HCT116 (cell line): ENCODE measurements at regions not wholly inside any gene's neighbourhood (a gene's known extent, or its start where the extent isn't known, plus 50 kb on each side); places are given as distances from the start of the nearest gene placed in this dataset.

ENCODE experiments used
- ATAC-seq: fragments of 200-7000 bp; cut with Tn5 transposase; 2 replicates; pipeline ENCODE4 v1.9.1; 2020; ENCODE audit warnings: mild to moderate bottlenecking, moderate library complexity
- BruUV-seq: library from RNA; stranded (reverse); fragments of 400-500 nt; replicated peaks from 2 replicates; lab custom pipeline; 2021; lab: Mats Ljungman, UMichigan
- CTCF ChIA-PET: fragments of 300-600 bp; sonication (Branson Sonifier 250); formaldehyde crosslinking; loops from one replicate; lab custom pipeline; 2021; ENCODE audit warnings: antibody characterized with exemption; lab: Charles Lee
- POLR2A ChIA-PET: fragments of 300-600, 350-600 bp; sonication (Branson Sonifier 250); formaldehyde crosslinking; loops from one replicate; lab custom pipeline; 2021; ENCODE audit warnings: antibody characterized with exemption; lab: Charles Lee
- RAD21 ChIA-PET, 2 experiments: fragments of 300-600 bp; sonication (Branson Sonifier 250); formaldehyde crosslinking; loops; one replicate each; lab custom pipeline; 2023; ENCODE audit warnings: low total read pairs in 2 of 2; ENCODE audit not compliant: uncharacterized antibody in 2 of 2, unreplicated experiment in 2 of 2, low non-redundant PET in 1 of 2; lab: Charles Lee
- DNase-seq: peaks from one replicate; pipeline ENCODE4 v3.0.0-alpha.2; 2010; ENCODE audit warnings: low read depth, low spot score
- H2AFZ ChIP-seq: fragments of 200-600 bp; shearing (Covaris generic), sonication (generic); 2 replicates; pipeline ENCODE4 v1.6.1; 2017; ENCODE audit warnings: low read depth, mixed run types, mixed read lengths, antibody characterized with exemption, low read length; ENCODE audit not compliant: poor library complexity, severe bottlenecking
- H3K27ac ChIP-seq: 2 replicates; pipeline ENCODE4 v1.5.1; 2012; ENCODE audit warnings: low read depth, low read length
- H3K27me3 ChIP-seq: fragments of 200-600 bp; sonication (generic); 2 replicates; pipeline ENCODE4 v1.6.1; 2016; ENCODE audit warnings: mixed run types, low read length, mixed read lengths; ENCODE audit not compliant: insufficient read depth
- H3K36me3 ChIP-seq, 2 experiments: fragments of 200-500 bp in 1 of 2; fragments of 200-600 bp in 1 of 2; sonication (Bioruptor generic) in 1 of 2; sonication (generic) in 1 of 2; 2 replicates each; pipeline versions ENCODE4 v1.5.1 to v1.6.1; 2014 to 2016; ENCODE audit warnings: low read length in 2 of 2, inconsistent platforms in 1 of 2, mixed read lengths in 1 of 2, mixed run types in 1 of 2; ENCODE audit not compliant: insufficient read depth in 2 of 2, control insufficient read depth in 1 of 2
- H3K4me1 ChIP-seq, 2 experiments: fragments of 200-600 bp in 1 of 2; sonication (generic) in 1 of 2; 2 replicates each; pipeline versions ENCODE4 v1.5.1 to v1.6.1; 2012 to 2017; ENCODE audit warnings: low read length in 2 of 2, inconsistent platforms in 1 of 2, mild to moderate bottlenecking in 1 of 2, mixed read lengths in 1 of 2, mixed run types in 1 of 2, moderate library complexity in 1 of 2; ENCODE audit not compliant: insufficient read depth in 2 of 2, control insufficient read depth in 1 of 2
- H3K4me2 ChIP-seq: fragments of 200-600 bp; sonication (generic); 2 replicates; pipeline ENCODE4 v1.6.1; 2017; ENCODE audit warnings: mixed run types, low read length, mixed read lengths
- H3K4me3 ChIP-seq, 2 experiments: fragments of 200-600 bp in 1 of 2; sonication (generic) in 1 of 2; replicated peaks in 1 of 2; 2 replicates each; pipeline ENCODE4 v1.5.1; 2011 to 2016; ENCODE audit warnings: low read length in 2 of 2, control low read depth in 1 of 2, low read depth in 1 of 2, mild to moderate bottlenecking in 1 of 2, mixed read lengths in 1 of 2, mixed run types in 1 of 2
- H3K79me2 ChIP-seq: fragments of 200-600 bp; sonication (generic); 2 replicates; pipeline ENCODE4 v1.6.1; 2017; ENCODE audit warnings: mild to moderate bottlenecking, mixed run types, low read length, moderate library complexity, mixed read lengths; ENCODE audit not compliant: insufficient read depth
- H3K9ac ChIP-seq: fragments of 200-600 bp; sonication (generic); 2 replicates; pipeline ENCODE4 v1.6.1; 2016; ENCODE audit warnings: low read length, mixed read lengths
- H3K9me2 ChIP-seq: fragments of 200-600 bp; sonication (generic), shearing (Covaris generic); 2 replicates; pipeline ENCODE4 v1.6.1; 2017; ENCODE audit warnings: mixed run types, mild to moderate bottlenecking, moderate library complexity; ENCODE audit not compliant: insufficient read depth
- H3K9me3 ChIP-seq, 2 experiments: fragments of 200-500 bp in 1 of 2; fragments of 200-600 bp in 1 of 2; sonication (Bioruptor generic) in 1 of 2; sonication (generic) in 1 of 2; 2 replicates each; pipeline ENCODE4 v1.6.1; 2014 to 2017; ENCODE audit warnings: low read length in 2 of 2, mixed read lengths in 2 of 2, inconsistent platforms in 1 of 2, low read depth in 1 of 2, mild to moderate bottlenecking in 1 of 2, mixed run types in 1 of 2, moderate library complexity in 1 of 2; ENCODE audit not compliant: control insufficient read depth in 1 of 2, insufficient read depth in 1 of 2
- H4K20me1 ChIP-seq: fragments of 200-600 bp; sonication (generic), shearing (Covaris generic); 2 replicates; pipeline ENCODE4 v1.6.1; 2017; ENCODE audit warnings: mixed run types, mild to moderate bottlenecking, moderate library complexity; ENCODE audit not compliant: insufficient read depth
- CBX3 ChIP-seq: IDR thresholded peaks from 2 replicates; pipeline ENCODE4 v1.6.1; 2012; ENCODE audit warnings: low read depth
- CTCF ChIP-seq, 3 experiments: fragments of 200-600 bp in 1 of 3; sonication (generic) in 1 of 3; IDR thresholded peaks in 2 of 3; conservative IDR thresholded peaks in 1 of 3; 2 replicates each; pipeline ENCODE4 v1.5.1; 2012 to 2017; ENCODE audit warnings: low read depth in 2 of 3, low read length in 2 of 3, antibody characterized with exemption in 1 of 3, borderline replicate concordance in 1 of 3, control low read depth in 1 of 3, mild to moderate bottlenecking in 1 of 3, mixed read lengths in 1 of 3, mixed run types in 1 of 3, moderate library complexity in 1 of 3; ENCODE audit not compliant: insufficient read depth in 1 of 3
- POLR2AphosphoS5 ChIP-seq: IDR thresholded peaks from 2 replicates; pipeline ENCODE4 v1.6.1; 2011; ENCODE audit warnings: mild to moderate bottlenecking, low read depth, low read length, moderate library complexity
- RAD21 ChIP-seq: IDR thresholded peaks from 2 replicates; pipeline ENCODE4 v1.6.1; 2012; ENCODE audit warnings: low read depth, mild to moderate bottlenecking
- REST ChIP-seq: IDR thresholded peaks from 2 replicates; pipeline ENCODE4 v1.6.1; 2012; ENCODE audit warnings: low read depth
- ZBTB33 ChIP-seq: IDR thresholded peaks from 2 replicates; pipeline ENCODE4 v1.6.1; 2011; ENCODE audit warnings: mild to moderate bottlenecking, low read length, moderate library complexity; ENCODE audit not compliant: insufficient replicate concordance; ENCODE audit errors: extremely low read depth
- intact Hi-C: fragments of 100-400 bp; cut with micrococcal nuclease; formaldehyde crosslinking; loops from 2 replicates; pipeline ENCODE4 v1.10.0; 2022

- H2AFZ ChIP-seq, result no peak overlapping the region
- CTCF ChIA-PET, result interaction anchor here (1.7 kb wide), 1 partner anchor 11 kb away, joined by 5 read pairs; no protein-coding TSS in a partner anchor
Observed at GRCh38 chr1:83497563-83497962, 501.4 kb downstream of the TTLL7 start.

GRCh38 chr1:83495560-83495959, 503.4 kb downstream of the TTLL7 start:
- RAD21 ChIA-PET, result no interaction called here
- CTCF ChIA-PET, result no interaction called here
- intact Hi-C loops, result no loop called here
- TF ChIP-seq REST (no peak), ZBTB33 (no peak), CBX3 (no peak)

More at GRCh38 chr1:83497563-83497962, 501.4 kb downstream of the TTLL7 start:
- no peak for TF ChIP-seq POLR2AphosphoS5
- peak in 1 of 3 experiments; percentile 27; a peak in 2 of 6 replicates for TF ChIP-seq CTCF (IDR thresholded peaks at IDR 0.05 in 2 of 3, conservative IDR thresholded peaks at IDR 0.05 in 1 of 3; ENCODE audit: borderline replicate concordance in 1 of 3, insufficient read depth in 1 of 3, low read depth in 2 of 3, low read length in 2 of 3)
- peak; percentile 13; the same call in 1 of the 2 replicates for TF ChIP-seq RAD21
- no peak overlapping the region for H3K4me2 ChIP-seq
- no peaks in the 10 kb centered on the region for H3K79me2 ChIP-seq
- ChIA-PET RAD21 (interaction anchor here in 1 of 2 experiments (0.6 kb wide), 1 partner anchor 364 kb away, joined by 4 read pairs; no protein-coding TSS in a partner anchor), POLR2A (no interaction called here)
- no peak overlapping the region for H3K4me3 ChIP-seq
- H3K9me2 ChIP-seq, result no peaks in the 10 kb centered on the region
- H3K9me3 ChIP-seq, result no peaks in the 10 kb centered on the region
- no TSS peak for BruUV-seq
- no peaks in the 10 kb centered on the region for H3K4me1 ChIP-seq
- DNase-seq (no peak), ATAC-seq (no peak)
- no peaks in the 10 kb centered on the region for H3K36me3 ChIP-seq
- H4K20me1 ChIP-seq, result no peaks in the 10 kb centered on the region
- H3K27me3 ChIP-seq, result no peaks in the 10 kb centered on the region
- no peak overlapping the region for H3K9ac ChIP-seq
- H3K27ac ChIP-seq, result no peak overlapping the region
- intact Hi-C loops, result no loop called here

More at GRCh38 chr1:83495560-83495959, 503.4 kb downstream of the TTLL7 start:
- no peaks in the 10 kb centered on the region for H3K4me1 ChIP-seq
- no peak overlapping the region for H3K27ac ChIP-seq
- H2AFZ ChIP-seq, result no peak overlapping the region
- no peak overlapping the region for H3K4me2 ChIP-seq
- no peak for ATAC-seq
- H4K20me1 ChIP-seq, result no peaks in the 10 kb centered on the region
- no peak for DNase-seq
- H3K27me3 ChIP-seq, result no peaks in the 10 kb centered on the region
- POLR2A ChIA-PET, result no interaction called here
- no peaks in the 10 kb centered on the region for H3K36me3 ChIP-seq
- H3K9ac ChIP-seq, result no peak overlapping the region
- no TSS peak for BruUV-seq
- no peaks in the 10 kb centered on the region for H3K79me2 ChIP-seq
- H3K4me3 ChIP-seq, result no peak overlapping the region
- no peaks in the 10 kb centered on the region for H3K9me2 ChIP-seq
- H3K9me3 ChIP-seq, result no peaks in the 10 kb centered on the region
